Renal pelvis (tissue), 1 donor: ENCODE measurements at regions not wholly inside any gene's neighbourhood (a gene's known extent, or its start where the extent isn't known, plus 50 kb on each side); places are given as distances from the start of the nearest gene placed in this dataset.
"Not testable (repeated sequence)": the region's sequence is repeated elsewhere in the genome, so short reads cannot be mapped to it uniquely, and the experiment has no call there.

Experiments
- DNase-seq: peaks from one replicate; pipeline ENCODE4 v3.0.0-alpha.2; 2013

GRCh38 chr2:143870696-143871095 lies 649.2 kb downstream of the ZEB2 start:
- DNase-seq, result no peak

- DNase-seq, result no peak
Observed at GRCh38 chr2:143856978-143857377, 662.9 kb downstream of the ZEB2 start.

GRCh38 chr2:143852759-143853158 lies 667.2 kb downstream of the ZEB2 start:
- no peak for DNase-seq

- DNase-seq, result no peak
Observed at GRCh38 chr2:143850084-143850483, 669.8 kb downstream of the ZEB2 start.

- no peak for DNase-seq
Observed at GRCh38 chr2:143847257-143847656, 672.7 kb downstream of the ZEB2 start.

GRCh38 chr2:143844986-143845385 lies 674.9 kb downstream of the ZEB2 start:
- DNase-seq, result no peak

GRCh38 chr2:143843686-143844085 lies 676.2 kb downstream of the ZEB2 start:
- DNase-seq, result no peak

- DNase-seq, result no peak
Observed at GRCh38 chr2:143842836-143843235, 677.1 kb downstream of the ZEB2 start.

- DNase-seq, result no peak
Observed at GRCh38 chr2:143841935-143842334, 678.0 kb downstream of the ZEB2 start.

GRCh38 chr2:143840601-143841000 lies 679.3 kb downstream of the ZEB2 start:
- no peak for DNase-seq

GRCh38 chr2:143840194-143840593 lies 679.7 kb downstream of the ZEB2 start:
- no peak for DNase-seq

- no peak for DNase-seq
Observed at GRCh38 chr2:143839456-143839855, 680.5 kb downstream of the ZEB2 start.

GRCh38 chr2:143837055-143837454 lies 682.9 kb downstream of the ZEB2 start:
- DNase-seq, result not testable (repeated sequence)

GRCh38 chr2:143835481-143835880 lies 684.4 kb downstream of the ZEB2 start:
- DNase-seq, result no peak

- DNase-seq, result no peak
Observed at GRCh38 chr2:143833015-143833660, 686.8 kb downstream of the ZEB2 start.

- DNase-seq, result no peak
Observed at GRCh38 chr2:143830476-143830875, 689.4 kb downstream of the ZEB2 start.

- DNase-seq, result no peak
Observed at GRCh38 chr2:143828763-143829537, 691.0 kb downstream of the ZEB2 start.

GRCh38 chr2:143824791-143825190 lies 695.1 kb downstream of the ZEB2 start:
- no peak for DNase-seq

GRCh38 chr2:143823876-143824275 lies 694.7 kb downstream of the ARHGAP15 start:
- no peak for DNase-seq

- DNase-seq, result no peak
Observed at GRCh38 chr2:143823296-143823695, 694.1 kb downstream of the ARHGAP15 start.

GRCh38 chr2:143822736-143823135 lies 693.5 kb downstream of the ARHGAP15 start:
- DNase-seq, result no peak

- DNase-seq, result no peak
Observed at GRCh38 chr2:143819764-143820163, 690.5 kb downstream of the ARHGAP15 start.

GRCh38 chr2:143819190-143819735 lies 690.0 kb downstream of the ARHGAP15 start:
- no peak for DNase-seq
